BE2C (cell line): ENCODE measurements at regions not wholly inside any gene's neighbourhood (a gene's known extent, or its start where the extent isn't known, plus 50 kb on each side); places are given as distances from the start of the nearest gene placed in this dataset.

Experiments
- DNase-seq: peaks from one replicate; pipeline ENCODE4 v3.0.0-alpha.2; 2020
- H3K27me3 ChIP-seq: fragments of 250-450 bp; sonication (Bioruptor Pico); 2 replicates; pipeline ENCODE4 v1.5.1; 2020; ENCODE audit warnings: mild to moderate bottlenecking
- H3K36me3 ChIP-seq: fragments of 250-450 bp; sonication (Bioruptor Pico); 2 replicates; pipeline ENCODE4 v1.5.1; 2020; ENCODE audit warnings: mild to moderate bottlenecking
- H3K4me1 ChIP-seq: fragments of 250-450 bp; sonication (Bioruptor Pico); 2 replicates; pipeline ENCODE4 v1.5.1; 2020
- H3K4me3 ChIP-seq: 2 replicates; pipeline ENCODE4 v1.5.1; 2011; ENCODE audit warnings: low read depth, low read length
- H3K9me3 ChIP-seq: fragments of 250-450 bp; sonication (Bioruptor Pico); 2 replicates; pipeline ENCODE4 v1.5.1; 2020
- CTCF ChIP-seq: IDR thresholded peaks from 2 replicates; pipeline ENCODE4 v1.5.1; 2012; ENCODE audit warnings: mild to moderate bottlenecking, low read depth, low read length

DNA sequence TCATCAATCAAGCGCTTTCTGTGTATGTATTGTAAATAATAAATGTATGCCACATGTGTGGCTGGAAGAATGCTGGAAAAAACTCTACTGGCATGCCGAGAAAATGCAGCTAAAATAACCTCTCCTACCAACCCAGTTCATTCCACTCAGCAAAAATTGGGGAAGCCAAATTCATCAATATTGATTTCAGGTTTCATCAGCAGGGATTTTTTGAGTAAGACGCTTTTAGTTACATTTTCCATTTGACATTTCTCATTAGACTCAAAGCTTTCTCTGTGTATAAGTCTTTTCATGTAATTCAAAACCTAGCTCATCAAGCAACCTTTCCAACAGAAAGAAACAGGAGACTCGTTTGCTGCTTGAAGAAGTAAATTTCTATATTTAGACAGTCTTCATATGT, 338.1 kb downstream of the DMRT2 start:
- no peaks in the 10 kb centered on the region for H3K9me3 ChIP-seq
- no peaks in the 10 kb centered on the region for H3K27me3 ChIP-seq
- H3K4me1 ChIP-seq: no peaks in the 10 kb centered on the region
- H3K36me3 ChIP-seq: no peaks in the 10 kb centered on the region
- no peak for TF ChIP-seq CTCF
- no peak overlapping the region for H3K4me3 ChIP-seq
- no peak for DNase-seq

DNA sequence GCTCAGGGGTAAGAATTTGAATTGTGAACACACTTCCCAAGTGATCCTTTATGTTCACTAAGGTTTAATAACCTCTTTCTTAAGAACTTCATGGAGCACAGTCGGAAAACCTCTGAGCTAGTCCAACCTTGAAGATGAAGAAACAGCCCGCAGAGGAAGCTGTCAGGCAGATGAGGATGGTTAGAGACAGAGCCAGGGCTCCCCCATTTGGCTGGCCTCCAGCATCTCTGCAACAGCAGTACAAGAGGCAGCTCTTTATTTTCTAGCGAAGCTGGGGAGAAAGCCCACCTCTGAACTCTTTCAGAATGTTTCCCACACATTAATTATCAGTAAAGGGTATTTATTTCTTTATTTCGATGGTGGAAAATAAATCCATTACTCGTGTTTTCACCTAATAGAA, 350.8 kb downstream of the DMRT2 start:
- no peak for DNase-seq

DNA sequence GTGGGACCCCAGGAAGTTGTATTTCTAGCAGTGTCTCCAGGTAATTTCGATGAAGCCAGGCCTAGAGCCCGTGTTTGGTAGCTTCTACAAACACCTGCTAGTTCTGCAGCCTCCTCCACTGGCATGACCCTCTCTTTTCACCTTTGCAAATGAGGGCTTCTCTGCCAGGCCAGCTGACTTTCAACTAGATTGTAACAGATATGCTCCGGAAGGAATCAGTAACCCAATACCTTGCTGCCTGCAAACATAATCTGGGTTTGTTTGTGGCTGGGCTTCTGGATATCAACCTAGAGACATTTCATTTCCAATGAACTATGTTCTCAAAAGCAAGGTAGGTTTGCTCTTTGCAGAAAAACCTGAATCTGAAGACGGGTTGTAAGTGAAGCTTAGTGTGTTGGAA, 354.8 kb downstream of the DMRT2 start:
- DNase-seq: no peak
- Histone ChIP-seq H3K27me3 (no peaks in the 10 kb centered on the region), H3K4me3 (no peak overlapping the region), H3K36me3 (no peaks in the 10 kb centered on the region), H3K9me3 (no peaks in the 10 kb centered on the region), H3K4me1 (no peaks in the 10 kb centered on the region)
- TF ChIP-seq CTCF: no peak

More for the DNA sequence above, 350.8 kb downstream of the DMRT2 start:
- no peaks in the 10 kb centered on the region for H3K9me3 ChIP-seq
- no peaks in the 10 kb centered on the region for H3K4me1 ChIP-seq
- H3K36me3 ChIP-seq: no peaks in the 10 kb centered on the region
- TF ChIP-seq CTCF: no peak
- no peak overlapping the region for H3K4me3 ChIP-seq
- no peaks in the 10 kb centered on the region for H3K27me3 ChIP-seq

DNA sequence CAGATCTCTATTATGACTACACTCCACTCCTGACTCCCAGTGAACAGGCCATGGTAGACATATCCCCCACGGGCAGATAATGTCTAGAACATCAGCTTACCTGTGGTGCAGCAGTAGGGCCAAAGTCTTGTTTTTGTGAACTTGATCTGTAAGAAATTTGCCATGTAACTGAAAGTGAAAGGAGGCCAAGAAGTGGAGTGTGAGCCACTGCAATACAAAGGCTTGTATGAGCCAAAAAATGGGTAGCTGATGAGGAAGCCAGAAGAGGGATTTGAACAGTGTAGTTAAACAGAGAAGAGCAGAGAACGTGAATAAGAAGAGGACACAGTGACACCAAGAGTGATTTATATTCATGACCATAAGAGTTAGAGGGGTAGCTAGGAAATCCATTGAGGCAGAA, 361.7 kb downstream of the DMRT2 start:
- no peak for TF ChIP-seq CTCF
- DNase-seq: no peak
- Histone ChIP-seq H3K9me3 (no peaks in the 10 kb centered on the region; the same call in 1 of the 2 replicates), H3K27me3 (no peaks in the 10 kb centered on the region), H3K4me1 (no peaks in the 10 kb centered on the region), H3K36me3 (no peaks in the 10 kb centered on the region), H3K4me3 (no peak overlapping the region)

- no peaks in the 10 kb centered on the region for H3K4me1 ChIP-seq
- TF ChIP-seq CTCF: no peak
- no peaks in the 10 kb centered on the region for H3K27me3 ChIP-seq
- H3K4me3 ChIP-seq: no peak overlapping the region
- no peak for DNase-seq
- H3K36me3 ChIP-seq: no peaks in the 10 kb centered on the region
- H3K9me3 ChIP-seq: no peaks in the 10 kb centered on the region; the same call in 1 of the 2 replicates
Measured at GRCh38 chr9:1414711-1415131, 364.6 kb downstream of the DMRT2 start.

- Histone ChIP-seq H3K4me3 (no peak overlapping the region), H3K9me3 (no peaks in the 10 kb centered on the region; the same call in 1 of the 2 replicates)
Measured at GRCh38 chr9:1415146-1415545, 365.0 kb downstream of the DMRT2 start.

More at GRCh38 chr9:1415146-1415545, 365.0 kb downstream of the DMRT2 start:
- DNase-seq: no peak
- no peaks in the 10 kb centered on the region for H3K4me1 ChIP-seq
- no peak for TF ChIP-seq CTCF
- H3K27me3 ChIP-seq: no peaks in the 10 kb centered on the region
- no peaks in the 10 kb centered on the region for H3K36me3 ChIP-seq
